HG02970 (cell line): ENCODE measurements at regions not wholly inside any gene's neighbourhood (a gene's known extent, or its start where the extent isn't known, plus 50 kb on each side); places are given as distances from the start of the nearest gene placed in this dataset.

ENCODE experiments used
- ATAC-seq: cut with Tn5 transposase; IDR thresholded peaks from one replicate; pipeline ENCODE4 v1.9.1; 2021; ENCODE audit warnings: mild to moderate bottlenecking, moderate library complexity, moderate number of reproducible peaks; ENCODE audit not compliant: unreplicated experiment, low FRiP score

DNA sequence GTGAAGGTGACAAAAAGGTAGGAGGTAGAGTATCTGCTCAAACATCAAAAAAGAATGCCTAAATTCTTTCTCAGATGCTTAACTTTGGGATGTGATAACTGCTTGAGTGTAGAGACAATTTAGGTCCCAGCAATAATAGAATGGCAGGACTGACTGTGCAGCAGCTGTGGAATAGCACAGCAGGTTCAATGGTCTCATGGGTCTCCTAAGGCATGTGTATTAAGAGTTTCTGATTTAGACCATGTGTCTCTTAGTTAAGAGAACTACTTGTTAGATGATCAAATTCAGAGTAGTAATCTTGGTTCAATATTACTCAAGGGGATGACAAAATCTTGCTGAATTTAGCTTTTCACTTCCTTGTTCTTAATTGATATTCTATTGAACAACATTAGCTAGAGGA, 72.0 kb downstream of the ALX1 start:
- ATAC-seq: no peak

DNA sequence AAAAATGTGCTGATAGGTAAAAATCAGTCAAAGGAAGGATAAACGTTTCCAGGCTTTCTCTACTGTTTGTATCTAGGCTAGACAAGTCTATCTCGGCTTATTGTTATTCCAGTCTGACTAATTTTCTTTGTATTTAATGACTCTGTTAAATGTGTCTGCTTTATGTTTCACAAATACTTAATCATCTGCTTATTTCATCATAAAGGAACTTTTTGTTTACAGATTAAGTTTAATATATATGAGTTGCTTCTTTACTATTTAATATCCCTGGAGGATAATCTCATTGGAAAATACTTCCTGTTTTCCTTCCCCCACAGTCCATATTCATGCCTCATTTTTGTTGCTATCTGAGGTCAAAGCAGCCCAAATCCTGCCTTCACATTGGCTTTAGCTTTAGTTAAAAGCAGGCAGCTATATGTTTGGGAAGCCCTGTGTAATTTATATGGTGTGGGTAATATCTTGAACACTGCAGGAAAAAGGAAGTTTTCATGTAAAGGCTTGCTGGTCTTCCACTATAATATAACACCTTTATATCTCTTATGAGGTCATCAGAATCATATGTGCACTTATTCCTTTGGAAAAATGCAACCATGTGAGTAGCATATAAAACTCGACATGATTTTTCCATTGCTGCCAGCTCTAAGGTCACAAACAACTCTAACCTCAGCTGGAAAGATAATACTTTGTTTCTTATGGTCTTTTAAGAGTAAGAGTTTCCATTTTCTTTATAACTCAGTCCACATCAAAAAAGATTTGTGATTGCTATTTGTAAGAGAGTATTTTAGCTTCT, 76.8 kb downstream of the ALX1 start:
- ATAC-seq: no peak

DNA sequence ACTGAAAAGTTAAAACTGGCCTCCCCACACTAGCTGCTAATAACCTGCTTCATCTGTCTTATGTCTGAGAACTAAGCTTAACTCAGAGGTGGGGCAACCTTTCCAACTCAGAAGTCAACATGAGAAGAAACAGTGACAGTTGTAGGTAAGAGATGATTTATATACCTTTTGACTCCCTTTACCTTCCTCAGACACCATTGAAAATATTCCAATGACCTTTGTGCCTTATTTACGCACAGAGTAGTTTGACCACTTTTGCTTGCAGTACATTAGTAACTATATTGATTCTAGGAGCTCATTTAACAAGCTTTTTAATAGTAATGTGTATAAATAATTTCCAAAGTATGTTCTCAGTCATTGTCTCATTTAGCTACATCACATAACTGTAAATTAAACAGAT, 77.6 kb downstream of the ALX1 start:
- no peak for ATAC-seq

DNA sequence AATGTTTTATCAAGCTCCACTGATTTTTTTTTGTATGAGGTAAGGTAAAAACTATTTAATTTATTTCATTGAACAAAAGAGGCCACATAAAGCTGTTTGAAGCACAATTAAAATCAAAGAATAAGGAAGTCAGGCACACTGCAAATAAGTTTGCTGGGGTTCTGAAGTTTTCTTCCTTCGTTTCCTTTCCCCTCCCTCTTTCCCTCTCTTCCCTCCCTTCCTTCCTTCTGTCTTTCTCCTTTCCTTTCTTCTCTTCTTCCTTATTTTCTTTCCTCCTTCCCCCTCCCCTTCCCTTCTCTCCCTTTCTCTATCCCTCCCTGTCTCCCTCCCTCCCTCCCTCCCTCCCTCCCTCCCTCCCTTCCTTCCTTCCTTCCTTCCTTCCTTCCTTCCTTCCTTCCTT, 78.7 kb downstream of the ALX1 start:
- ATAC-seq: no peak

DNA sequence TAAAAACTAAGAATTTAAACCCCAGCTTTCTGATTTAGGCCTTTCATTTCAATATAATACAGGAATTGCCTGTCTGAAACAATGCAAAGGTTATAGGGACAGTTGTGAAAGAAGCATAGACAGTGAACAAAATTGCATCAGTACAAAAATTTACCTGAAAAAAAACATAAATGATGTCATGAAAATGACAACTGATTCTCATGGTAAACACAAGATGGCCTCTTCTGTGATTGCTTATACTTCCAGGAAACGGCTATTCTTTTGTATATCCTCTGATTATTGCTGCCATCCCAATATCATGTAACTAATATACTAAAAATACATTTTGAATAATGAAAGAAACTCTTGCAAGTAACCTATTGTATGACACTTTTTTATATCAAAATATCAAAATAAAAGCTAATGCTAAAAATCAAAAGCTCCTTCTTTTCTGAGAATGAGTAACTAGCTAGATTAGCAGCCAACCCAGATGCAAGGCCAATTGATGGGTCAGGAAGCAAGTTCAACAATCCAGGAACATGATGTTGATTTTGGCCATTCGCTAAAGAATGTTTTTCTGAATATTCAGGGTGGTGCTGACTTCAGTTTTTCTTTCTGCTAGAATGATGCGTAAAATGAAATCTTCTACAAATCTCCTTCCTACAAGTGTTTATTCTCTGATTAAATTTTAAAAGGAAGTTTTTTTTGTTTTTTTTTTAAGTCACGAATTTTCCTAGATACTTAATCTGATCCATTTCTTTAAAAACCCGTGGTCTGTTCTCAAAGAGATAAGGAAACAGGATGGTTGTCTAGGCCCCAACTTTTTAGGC, 83.6 kb downstream of the ALX1 start:
- ATAC-seq: no peak

DNA sequence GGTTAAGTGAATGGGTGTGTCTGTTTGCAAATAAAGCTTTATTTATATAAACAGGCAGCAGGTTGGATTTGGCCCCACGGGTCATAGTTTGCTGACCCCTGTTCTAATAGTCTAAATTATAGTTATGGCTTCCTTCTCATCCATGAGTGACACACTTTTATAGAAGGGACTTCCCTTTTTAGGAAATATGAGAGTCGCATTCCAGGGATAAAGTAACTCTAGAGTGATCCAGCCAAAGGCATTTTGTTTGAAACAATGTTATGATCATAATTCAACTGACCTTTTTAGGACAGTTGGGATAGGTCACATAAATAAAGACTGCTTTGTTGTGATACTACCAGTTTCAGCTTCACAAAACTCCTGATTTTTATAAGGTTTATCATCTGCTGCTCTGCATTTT, 87.9 kb downstream of the ALX1 start:
- no peak for ATAC-seq

DNA sequence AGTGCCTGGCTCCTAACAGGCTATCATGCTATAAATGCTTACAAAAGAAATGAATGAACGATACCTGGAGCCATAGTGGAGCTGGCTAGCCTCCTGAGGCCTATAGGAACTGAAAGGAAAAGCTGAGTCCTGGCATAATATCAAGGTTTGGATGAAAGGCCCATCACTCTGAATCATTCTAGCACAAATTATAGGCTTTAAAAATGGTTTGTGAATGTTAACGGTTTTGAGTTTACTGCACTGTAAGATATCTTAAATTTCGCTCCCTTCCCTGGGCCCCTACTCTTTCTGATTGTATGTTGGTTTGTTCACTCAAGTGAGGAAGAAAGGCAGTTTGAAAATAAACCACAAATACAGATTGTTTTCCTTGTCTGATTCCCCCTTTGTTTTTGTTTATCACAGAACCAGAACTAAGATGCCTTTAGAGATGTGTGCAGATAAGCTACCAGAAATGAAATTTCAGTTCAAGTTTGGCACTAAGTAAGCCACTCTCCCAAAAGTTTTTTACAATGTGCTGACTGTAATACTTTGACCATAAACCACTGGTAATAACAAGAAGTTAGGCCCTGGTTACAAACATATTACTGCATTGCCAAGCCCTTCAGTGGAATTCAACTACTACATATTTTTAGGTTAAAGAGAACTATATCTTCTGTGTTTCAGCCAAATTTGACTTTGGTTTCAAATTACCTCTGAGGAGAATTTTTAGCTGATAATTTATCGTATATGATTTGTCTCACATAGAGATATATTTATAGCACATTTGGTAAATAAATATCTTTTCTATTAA, 89.5 kb downstream of the ALX1 start:
- ATAC-seq: no peak

DNA sequence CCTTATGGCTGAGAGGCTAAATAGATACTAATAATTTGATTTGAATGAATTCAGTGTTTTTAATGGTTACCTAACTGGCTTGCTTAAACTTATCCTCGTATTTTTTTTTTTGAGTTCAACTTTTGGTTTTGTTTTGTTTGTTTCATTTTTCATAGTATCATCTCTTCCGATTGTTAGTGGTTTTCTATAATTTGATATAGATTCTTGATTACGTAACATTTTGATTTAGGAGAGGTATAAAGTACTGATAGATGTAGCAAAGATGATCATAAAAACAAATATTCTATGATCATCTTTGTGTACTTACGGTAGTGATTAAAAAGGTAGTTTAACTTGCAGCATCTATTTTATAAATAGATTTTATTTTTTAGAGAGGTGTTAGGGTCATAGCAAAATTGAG, 93.0 kb downstream of the ALX1 start:
- no peak for ATAC-seq

DNA sequence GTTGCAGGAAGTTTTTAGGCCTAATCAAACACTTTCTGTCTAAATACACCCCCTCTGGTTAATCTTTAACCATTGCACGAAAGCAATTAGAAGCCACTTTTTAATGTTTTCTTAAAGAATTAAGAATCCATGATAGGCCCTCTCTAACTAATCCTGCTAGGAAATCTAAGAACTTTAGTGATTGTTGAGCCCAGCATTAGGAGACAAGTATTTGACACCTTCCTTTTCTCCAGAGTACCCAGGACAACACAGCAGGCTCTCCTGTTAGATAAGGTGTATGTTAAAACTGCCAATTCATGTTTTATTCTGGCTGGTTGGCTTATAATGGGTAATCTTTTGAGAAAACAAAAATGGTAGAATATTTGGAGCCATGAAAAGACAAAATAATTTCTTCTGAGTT, 95.0 kb downstream of the ALX1 start:
- ATAC-seq: no peak

DNA sequence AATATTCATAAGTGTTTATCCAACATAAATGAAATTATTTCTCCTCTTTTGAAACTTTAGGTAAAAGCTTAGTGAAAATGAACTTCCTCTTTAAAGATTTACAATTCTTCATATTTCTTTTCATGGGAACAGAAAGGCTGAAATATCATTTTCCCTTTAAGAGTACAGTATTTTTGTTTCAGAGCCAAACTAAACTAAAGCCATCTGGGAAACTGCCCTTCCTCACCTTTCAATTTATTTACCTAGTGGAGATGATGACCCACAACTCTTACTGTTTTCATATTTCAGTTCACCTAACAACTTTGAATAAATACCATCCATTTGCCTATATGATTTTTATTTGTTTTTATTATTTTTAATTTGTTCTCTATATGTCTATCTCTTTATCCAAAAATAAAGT, 105.4 kb downstream of the ALX1 start:
- ATAC-seq: no peak

DNA sequence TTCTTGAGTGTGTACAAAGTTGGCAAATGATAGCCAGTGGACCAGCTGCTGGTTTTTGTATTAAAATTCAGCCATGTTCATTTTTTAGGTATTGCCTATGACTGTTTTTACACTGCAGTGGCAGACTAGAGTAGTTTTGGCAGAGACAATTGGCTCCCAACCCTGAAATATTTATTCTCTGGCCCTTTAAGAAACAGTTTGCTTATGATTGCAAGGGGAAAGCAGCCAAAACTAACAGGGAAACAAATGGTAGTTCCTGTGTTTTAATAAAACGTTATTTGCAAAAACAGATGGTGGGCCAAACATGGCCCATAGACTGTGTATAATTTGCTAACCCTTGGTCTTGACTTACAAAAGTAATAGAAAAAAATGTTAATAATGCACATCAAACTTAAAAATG, 110.2 kb downstream of the ALX1 start:
- no peak for ATAC-seq

DNA sequence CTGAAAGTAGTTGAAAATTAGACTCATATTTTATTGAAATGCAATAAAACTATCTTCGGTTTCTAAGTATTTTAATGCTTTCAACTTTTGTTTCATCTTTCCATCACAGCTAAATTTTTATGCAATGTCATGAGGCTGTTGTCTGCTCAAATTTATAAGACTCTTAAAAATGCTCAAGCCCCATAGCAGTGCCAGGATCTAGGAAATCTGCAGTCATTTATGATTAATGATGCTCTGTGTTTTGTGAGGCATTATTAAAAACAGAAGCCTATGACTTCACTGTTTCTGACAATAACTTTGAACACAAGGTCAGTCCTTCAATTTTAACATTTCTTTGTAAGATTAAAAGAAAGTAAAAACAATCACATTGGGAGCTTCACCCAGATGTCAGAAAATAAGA, 112.5 kb downstream of the ALX1 start:
- no peak for ATAC-seq

DNA sequence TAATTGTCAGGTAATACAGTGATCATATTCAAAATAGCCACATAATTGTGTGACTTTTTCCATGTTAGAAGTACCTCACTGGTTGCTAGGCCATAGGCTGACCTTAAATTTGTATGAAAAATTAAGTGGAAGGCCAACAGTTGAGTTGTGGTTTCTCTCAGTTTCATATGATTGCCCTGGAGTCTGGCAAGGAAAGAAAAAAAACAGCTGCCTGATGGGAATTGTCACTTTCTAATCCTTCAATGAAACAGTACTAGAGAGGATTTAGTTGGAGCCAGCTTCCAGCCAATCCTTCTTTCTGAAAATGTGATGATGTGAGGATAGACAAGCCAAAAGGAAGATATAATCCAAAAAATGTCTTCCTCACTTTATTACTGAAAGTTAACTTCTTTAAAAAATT, 113.6 kb downstream of the ALX1 start:
- no peak for ATAC-seq

DNA sequence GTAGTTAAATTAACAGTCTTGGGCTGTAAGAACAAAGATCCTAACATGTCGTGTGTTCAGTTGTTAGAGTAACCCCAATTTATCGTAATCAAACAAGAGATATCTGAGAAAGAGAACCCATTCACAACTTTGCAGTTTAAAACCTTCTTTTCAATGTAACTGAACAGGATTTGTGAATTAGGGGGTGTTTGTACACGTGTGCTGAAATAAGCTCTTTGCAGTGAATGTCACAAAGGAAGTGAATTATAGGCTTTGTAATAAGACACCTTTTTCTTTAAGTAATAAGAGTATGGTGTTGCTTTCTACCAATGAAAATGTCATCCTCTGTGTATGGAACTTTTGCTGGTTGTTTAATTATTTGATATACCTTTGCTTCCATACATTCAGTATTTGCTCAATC, 114.0 kb downstream of the ALX1 start:
- no peak for ATAC-seq

DNA sequence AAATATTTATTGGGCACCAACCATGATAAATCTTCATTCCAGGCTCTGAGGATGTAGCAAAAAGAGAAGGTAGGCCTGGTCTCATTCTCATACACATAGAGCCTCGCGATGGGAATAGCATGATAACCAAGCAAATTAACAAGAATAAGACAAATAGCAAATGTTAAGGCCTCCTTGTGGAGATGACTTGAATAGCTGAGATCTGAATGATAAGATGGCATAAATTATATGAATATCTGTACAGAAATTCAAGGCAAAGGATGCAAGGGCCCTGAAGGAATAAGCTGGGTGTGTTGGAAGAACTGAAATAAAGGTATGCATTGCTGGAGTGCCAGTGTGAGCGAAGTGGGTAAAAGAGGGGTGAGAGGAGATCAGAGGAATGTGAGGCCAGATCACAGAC, 114.8 kb downstream of the ALX1 start:
- ATAC-seq: no peak

DNA sequence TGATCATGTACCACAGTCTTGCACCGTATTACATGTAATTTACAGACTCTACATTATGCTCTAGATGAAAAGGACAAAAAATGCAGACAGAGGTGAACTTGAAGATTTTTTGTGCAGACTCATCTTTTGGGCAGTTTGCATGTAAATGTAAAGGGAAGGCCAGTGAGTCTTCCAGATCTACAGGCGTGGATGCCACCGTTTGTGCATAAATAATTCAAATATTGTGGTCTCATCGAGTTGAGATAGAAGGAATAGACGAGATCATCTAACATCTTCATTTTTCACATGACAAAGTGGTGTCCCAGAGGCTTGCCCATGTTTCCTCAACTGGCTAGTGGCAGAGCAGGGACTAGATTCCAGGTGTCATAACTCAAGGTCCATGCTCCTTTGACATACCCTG, 125.2 kb downstream of the ALX1 start:
- ATAC-seq: no peak

DNA sequence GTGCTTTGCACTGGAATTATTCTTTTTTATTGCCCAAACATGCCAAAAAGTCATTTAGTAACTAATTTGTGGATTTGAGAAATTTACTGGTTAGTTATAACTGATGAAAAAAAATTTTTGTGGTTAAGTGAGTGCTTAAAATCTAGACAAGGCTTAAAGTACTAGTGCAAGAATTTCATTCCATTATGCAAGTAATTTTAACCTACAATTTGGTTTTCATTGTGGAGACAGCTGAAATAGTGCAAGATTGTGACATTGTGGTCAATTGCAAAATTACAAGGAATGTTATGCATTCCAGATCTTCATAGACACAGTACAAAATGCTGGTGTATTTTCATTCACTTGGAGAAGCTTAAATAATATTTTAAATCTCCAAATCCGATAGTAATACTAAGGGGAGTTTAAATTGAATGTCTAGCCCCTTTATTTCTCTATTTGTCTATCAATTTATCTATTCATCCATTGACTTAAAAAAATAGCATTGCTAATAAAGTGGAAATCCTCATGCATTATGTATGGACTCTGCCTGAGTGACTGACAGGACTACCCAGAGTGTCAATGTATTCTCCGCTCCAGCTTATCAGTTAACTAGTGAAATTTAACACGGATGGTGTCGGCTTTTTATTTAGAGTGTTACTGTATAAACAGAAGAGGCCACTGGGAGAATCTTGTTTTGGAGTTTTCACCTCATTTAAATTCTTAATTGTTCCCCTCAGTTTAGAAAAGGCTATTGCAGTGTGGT, 125.9 kb downstream of the ALX1 start:
- ATAC-seq: no peak

DNA sequence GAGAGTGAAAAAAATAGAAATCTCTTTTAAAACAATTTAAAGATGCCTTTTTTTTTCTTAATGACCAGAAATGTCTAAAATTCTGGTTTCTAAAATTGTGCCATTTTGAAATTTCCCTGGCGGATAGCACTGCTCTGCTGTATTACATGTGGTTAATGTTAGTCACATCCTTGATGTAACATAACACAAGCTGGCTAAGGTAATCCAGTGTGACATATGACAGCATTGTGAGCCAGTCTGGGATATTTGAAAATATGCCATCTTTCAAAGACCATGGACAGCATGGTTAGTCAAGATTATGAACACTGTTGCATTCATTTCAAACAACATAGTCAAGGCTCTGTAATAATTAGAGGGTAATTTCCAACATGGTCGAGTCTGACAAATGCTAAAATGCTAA, 133.2 kb downstream of the ALX1 start:
- no peak for ATAC-seq

DNA sequence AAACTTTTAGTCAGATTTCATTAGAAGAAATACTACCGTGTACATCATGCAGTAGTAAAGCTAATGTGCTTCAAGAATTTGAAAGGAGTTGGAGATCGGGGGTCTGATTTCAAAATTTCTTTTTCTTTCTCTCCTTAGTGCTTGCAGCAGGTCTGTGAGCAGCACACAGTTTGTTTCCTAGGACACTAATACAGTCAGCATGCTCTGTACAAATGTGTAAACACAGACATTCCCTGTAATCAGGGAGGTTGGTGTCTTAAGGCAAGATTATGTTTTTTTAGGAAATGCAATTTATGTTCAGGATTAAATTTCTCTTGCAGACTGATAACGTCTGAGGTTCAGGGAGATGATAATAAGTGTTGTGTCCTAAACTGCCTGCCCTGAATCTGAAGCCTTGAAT, 142.7 kb downstream of the ALX1 start:
- no peak for ATAC-seq

DNA sequence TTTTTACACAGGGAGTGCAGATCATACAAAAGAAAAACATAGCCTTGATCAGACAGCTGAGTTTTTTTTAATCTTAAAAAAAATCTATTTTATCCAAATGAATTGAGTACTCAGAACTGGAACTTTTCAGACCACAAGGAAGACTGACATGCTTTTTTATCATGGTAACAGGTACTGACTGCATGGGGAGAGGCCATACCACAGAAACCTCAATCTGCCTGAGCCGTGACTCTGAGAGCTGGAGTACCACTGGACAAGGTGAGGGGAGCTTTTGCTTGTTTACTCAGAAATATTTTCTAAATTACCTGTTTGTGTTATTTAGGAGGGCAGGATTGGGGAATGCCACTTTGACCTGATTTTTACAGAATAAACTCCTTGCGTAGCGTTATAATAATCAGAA, 143.9 kb downstream of the ALX1 start:
- ATAC-seq: peak; percentile 50
